IMR-90 (cell line): ENCODE measurements at regions not wholly inside any gene's neighbourhood (a gene's known extent, or its start where the extent isn't known, plus 50 kb on each side); places are given as distances from the start of the nearest gene placed in this dataset.

Experiments
- ATAC-seq: fragments of 200-7000 bp; cut with Tn5 transposase; 2 replicates; pipeline ENCODE4 v1.9.1; 2020; ENCODE audit warnings: low read depth, mild to moderate bottlenecking, moderate library complexity
- BruUV-seq: library from RNA; stranded (reverse); fragments of 400-500 nt; replicated peaks from 2 replicates; lab custom pipeline; 2021; lab: Mats Ljungman, UMichigan
- CTCF ChIA-PET: fragments of 300-600 bp; formaldehyde crosslinking; extraction: SDS; loops from one replicate; lab custom pipeline; 2021; ENCODE audit warnings: antibody characterized with exemption; lab: Yijun Ruan, JAX
- POLR2A ChIA-PET: fragments of 300-600 bp; sonication (Branson Sonifier 250); formaldehyde crosslinking; loops from one replicate; lab custom pipeline; 2022; ENCODE audit warnings: antibody characterized with exemption; ENCODE audit not compliant: unreplicated experiment; lab: Charles Lee
- DNase-seq: peaks from one replicate; pipeline ENCODE4 v3.0.0; 2013
- H2AFZ ChIP-seq: replicated peaks from 2 replicates; pipeline ENCODE3; 2013; ENCODE audit warnings: low read length, mild to moderate bottlenecking; ENCODE audit not compliant: poor library complexity
- H2AK5ac ChIP-seq: 2 replicates; pipeline ENCODE4 v1.6.1; 2013; ENCODE audit warnings: low read depth, low read length, inconsistent platforms
- H2AK9ac ChIP-seq: replicated peaks from 2 replicates; pipeline ENCODE3; 2013; ENCODE audit warnings: mild to moderate bottlenecking, low read depth, low read length, moderate library complexity; ENCODE audit not compliant: poor library complexity
- H2BK120ac ChIP-seq: 2 replicates; pipeline ENCODE4 v1.6.1; 2013; ENCODE audit warnings: low read depth, low read length, inconsistent platforms
- H2BK15ac ChIP-seq: 3 replicates; pipeline ENCODE4 v1.6.1; 2013; ENCODE audit warnings: low read depth, low read length, inconsistent platforms
- H2BK20ac ChIP-seq: 2 replicates; pipeline ENCODE4 v1.6.1; 2013; ENCODE audit warnings: low read depth, mild to moderate bottlenecking, inconsistent platforms, low read length, moderate library complexity
- H2BK5ac ChIP-seq: 2 replicates; pipeline ENCODE4 v1.6.1; 2013; ENCODE audit warnings: mild to moderate bottlenecking, low read depth, low read length, inconsistent platforms; ENCODE audit not compliant: poor library complexity, severe bottlenecking
- H3K14ac ChIP-seq: replicated peaks from 2 replicates; pipeline ENCODE4 v1.6.1; 2013; ENCODE audit warnings: low read depth, low read length, inconsistent platforms
- H3K18ac ChIP-seq: 2 replicates; pipeline ENCODE4 v1.6.1; 2013; ENCODE audit warnings: low read depth, low read length, control low read depth
- H3K23ac ChIP-seq: 2 replicates; pipeline ENCODE4 v1.6.1; 2013; ENCODE audit warnings: low read depth, low read length, inconsistent platforms
- H3K27ac ChIP-seq: 2 replicates; pipeline ENCODE4 v1.5.1; 2013; ENCODE audit warnings: mild to moderate bottlenecking, control low read depth, low read length; ENCODE audit not compliant: insufficient read depth
- H3K27me3 ChIP-seq: 2 replicates; pipeline ENCODE4 v1.6.1; 2013; ENCODE audit warnings: low read length; ENCODE audit not compliant: control insufficient read depth, insufficient read depth
- H3K36me3 ChIP-seq: 2 replicates; pipeline ENCODE4 v1.6.1; 2013; ENCODE audit warnings: low read length, mixed read lengths; ENCODE audit not compliant: control insufficient read depth, insufficient read depth
- H3K4ac ChIP-seq: 2 replicates; pipeline ENCODE4 v1.6.1; 2013; ENCODE audit warnings: low read depth, low read length, inconsistent platforms
- H3K4me1 ChIP-seq: 2 replicates; pipeline ENCODE4 v1.6.1; 2013; ENCODE audit warnings: low read length, mixed read lengths; ENCODE audit not compliant: control insufficient read depth, insufficient read depth
- H3K4me2 ChIP-seq: 2 replicates; pipeline ENCODE4 v1.6.1; 2013; ENCODE audit warnings: low read depth, mild to moderate bottlenecking, control low read depth, low read length, moderate library complexity
- H3K4me3 ChIP-seq: 2 replicates; pipeline ENCODE4 v1.5.1; 2013; ENCODE audit warnings: low read depth, mild to moderate bottlenecking, control low read depth, low read length, moderate library complexity; ENCODE audit not compliant: insufficient read depth
- H3K56ac ChIP-seq: 2 replicates; pipeline ENCODE4 v1.6.1; 2013; ENCODE audit warnings: low read length, inconsistent platforms; ENCODE audit not compliant: insufficient read depth; ENCODE audit errors: extremely low read depth
- H3K79me1 ChIP-seq, 2 experiments: 2 replicates each; pipeline ENCODE4 v1.6.1; 2013; ENCODE audit warnings: low read length in 2 of 2, inconsistent platforms in 1 of 2, low read depth in 1 of 2
- H3K9ac ChIP-seq: 2 replicates; pipeline ENCODE4 v1.6.1; 2013; ENCODE audit warnings: low read depth, low read length, control low read depth
- H3K9me1 ChIP-seq: 2 replicates; pipeline ENCODE4 v1.6.1; 2013; ENCODE audit warnings: low read length, inconsistent platforms; ENCODE audit not compliant: insufficient read depth
- H3K9me3 ChIP-seq: 2 replicates; pipeline ENCODE4 v1.6.1; 2013; ENCODE audit warnings: low read length; ENCODE audit not compliant: control insufficient read depth, insufficient read depth
- H4K20me1 ChIP-seq: 2 replicates; pipeline ENCODE4 v1.6.1; 2013; ENCODE audit warnings: low read length, inconsistent platforms; ENCODE audit not compliant: insufficient read depth
- H4K5ac ChIP-seq: 2 replicates; pipeline ENCODE4 v1.6.1; 2013; ENCODE audit warnings: mild to moderate bottlenecking, low read depth, low read length, control low read depth
- H4K8ac ChIP-seq, 2 experiments: 2 replicates each; pipeline ENCODE4 v1.6.1; 2013; ENCODE audit warnings: low read depth in 2 of 2, low read length in 2 of 2, control low read depth in 1 of 2, inconsistent platforms in 1 of 2
- H4K91ac ChIP-seq: 2 replicates; pipeline ENCODE4 v1.6.1; 2013; ENCODE audit warnings: low read depth, low read length, inconsistent platforms; ENCODE audit not compliant: insufficient read depth
- BHLHE40 ChIP-seq: fragments of 150-350 bp; IDR thresholded peaks from 2 replicates; pipeline ENCODE4 v1.6.1; 2016; ENCODE audit warnings: mild to moderate bottlenecking, low read depth, low read length
- CEBPB ChIP-seq: IDR thresholded peaks from 2 replicates; pipeline ENCODE4 v1.6.1; 2012; ENCODE audit warnings: low read depth, low read length, improper control_type of control experiment
- CHD1 ChIP-seq: IDR thresholded peaks from 2 replicates; pipeline ENCODE4 v1.6.1; 2012; ENCODE audit warnings: low read depth, low read length, improper control_type of control experiment
- FOS ChIP-seq: fragments of 150-350 bp; IDR thresholded peaks from 2 replicates; pipeline ENCODE4 v1.6.1; 2016; ENCODE audit warnings: low read depth, low read length
- MAFK ChIP-seq: IDR thresholded peaks from 2 replicates; pipeline ENCODE4 v1.6.1; 2012; ENCODE audit warnings: low read depth, low read length, improper control_type of control experiment
- MAZ ChIP-seq: IDR thresholded peaks from 2 replicates; pipeline ENCODE4 v1.6.1; 2012; ENCODE audit warnings: low read depth, mild to moderate bottlenecking, low read length, improper control_type of control experiment, moderate library complexity, borderline replicate concordance
- MXI1 ChIP-seq: IDR thresholded peaks from 2 replicates; pipeline ENCODE4 v1.6.1; 2012; ENCODE audit warnings: low read depth, mild to moderate bottlenecking, low read length, moderate library complexity, borderline replicate concordance
- NFE2L2 ChIP-seq: fragments of 150-350 bp; IDR thresholded peaks from 2 replicates; pipeline ENCODE4 v1.6.1; 2016; ENCODE audit warnings: low read depth, mild to moderate bottlenecking, low read length
- POLR2A ChIP-seq: IDR thresholded peaks from 2 replicates; pipeline ENCODE4 v1.6.1; 2012; ENCODE audit warnings: mild to moderate bottlenecking, low read depth, low read length
- RAD21 ChIP-seq: IDR thresholded peaks from 2 replicates; pipeline ENCODE4 v1.6.1; 2012; ENCODE audit warnings: low read length, improper control_type of control experiment
- RCOR1 ChIP-seq: IDR thresholded peaks from 2 replicates; pipeline ENCODE4 v1.6.1; 2012; ENCODE audit warnings: mild to moderate bottlenecking, low read length, improper control_type of control experiment; ENCODE audit not compliant: insufficient replicate concordance
- RFX5 ChIP-seq: IDR thresholded peaks from 2 replicates; pipeline ENCODE4 v1.8.0; 2012; ENCODE audit warnings: low read depth, mild to moderate bottlenecking, low read length, moderate library complexity
- SMC3 ChIP-seq: fragments of 150-350 bp; IDR thresholded peaks from 2 replicates; pipeline ENCODE4 v1.6.1; 2016; ENCODE audit warnings: low read depth, mild to moderate bottlenecking, antibody characterized with exemption, low read length, moderate library complexity
- WGBS, 2 experiments: methylation state at CpG; one replicate each; pipeline versions ENCODE4 v1.1.5 to v1.1.7; 2013; ENCODE audit warnings: missing lambda C conversion rate in 2 of 2; ENCODE audit not compliant: insufficient read length in 1 of 2; ENCODE audit errors: extremely low coverage in 2 of 2; 5-methylcytosine and 5-hydroxymethylcytosine counted together
- dilution Hi-C: fragments of 300-500 bp; cut with HindIII; formaldehyde crosslinking; loops from one replicate; pipeline ENCODE4 v1.14.3; 2018; ENCODE audit warnings: low sequenced_read_pairs; ENCODE audit not compliant: unreplicated experiment
- in situ Hi-C: fragments of 300-500 bp; cut with MboI; formaldehyde crosslinking; loops from 3 replicates; pipeline ENCODE4 v1.14.3; 2019; ENCODE audit warnings: low sequenced_read_pairs, inconsistent platforms, mixed read lengths
- intact Hi-C: fragments of 100-400 bp; cut with micrococcal nuclease; formaldehyde crosslinking; loops from 2 replicates; pipeline ENCODE4 v1.10.0; 2022
- TF ChIP-seq, protein P1 (sequence below): fragments of 150-350 bp; IDR thresholded peaks from 2 replicates; pipeline ENCODE4 v1.6.1; 2016; ENCODE audit warnings: low read depth, mild to moderate bottlenecking, low read length, moderate library complexity, borderline replicate concordance
- TF ChIP-seq, protein P2 (sequence below): fragments of 150-350 bp; IDR thresholded peaks from 2 replicates; pipeline ENCODE4 v1.6.1; 2017; ENCODE audit warnings: mild to moderate bottlenecking, antibody characterized with exemption, low read length, low read depth
- TF ChIP-seq, protein P3 (sequence below): conservative IDR thresholded peaks from 2 replicates; pipeline ENCODE4 v1.5.1; 2012; ENCODE audit warnings: mild to moderate bottlenecking, low read depth, low read length, improper control_type of control experiment

DNA sequence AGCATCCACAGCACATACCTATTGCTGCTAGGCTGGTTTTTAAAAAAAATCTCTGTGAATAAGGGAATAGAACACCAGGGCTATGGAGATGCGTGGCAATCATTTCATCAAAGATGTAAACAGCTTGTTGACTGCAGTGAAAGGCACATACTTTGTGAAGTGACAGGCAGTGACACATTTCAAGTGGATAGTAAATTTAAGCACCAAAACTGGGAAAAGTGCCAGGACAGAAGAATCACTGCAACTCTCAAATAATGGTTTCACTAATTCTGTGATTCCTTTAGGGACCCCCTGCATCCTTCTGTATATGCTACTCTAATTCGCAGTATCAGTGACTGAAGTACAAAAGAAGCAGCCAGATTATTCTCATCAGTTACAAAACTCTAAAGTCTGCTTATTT is 145.2 kb upstream of the KLF14 start:
- in situ Hi-C loops = no loop called here
- H4K91ac ChIP-seq = no peak overlapping the region
- ChIA-PET CTCF (no interaction called here), POLR2A (no interaction called here)
- H2AK9ac ChIP-seq = no peak overlapping the region
- H3K4me3 ChIP-seq = no peak overlapping the region
- no peak overlapping the region for H2BK120ac ChIP-seq
- no peak overlapping the region for H3K9ac ChIP-seq
- peak overlapping the region; percentile 79 for H2BK5ac ChIP-seq
- H2BK15ac ChIP-seq = no peak overlapping the region
- H3K79me1 ChIP-seq = peaks cover 32 to 76% of the 10 kb centered on the region in 2 experiments
- H2BK20ac ChIP-seq = no peak overlapping the region
- H3K9me1 ChIP-seq = peaks cover 30% of the 10 kb centered on the region
- no peak overlapping the region for H3K4me2 ChIP-seq
- H2AFZ ChIP-seq = no peak overlapping the region
- DNase-seq (peak; percentile 30), ATAC-seq (no peak)
- H3K18ac ChIP-seq = no peak overlapping the region; the same call in 1 of the 2 replicates
- no CpG with 5 or more reads among the region's 2 CpGs for WGBS, 2 experiments
- H4K5ac ChIP-seq = no peak overlapping the region
- H4K8ac ChIP-seq = peak overlapping the region; percentile 17 to 35; a peak in 1 of 4 replicates
- TF ChIP-seq, protein P1, sequence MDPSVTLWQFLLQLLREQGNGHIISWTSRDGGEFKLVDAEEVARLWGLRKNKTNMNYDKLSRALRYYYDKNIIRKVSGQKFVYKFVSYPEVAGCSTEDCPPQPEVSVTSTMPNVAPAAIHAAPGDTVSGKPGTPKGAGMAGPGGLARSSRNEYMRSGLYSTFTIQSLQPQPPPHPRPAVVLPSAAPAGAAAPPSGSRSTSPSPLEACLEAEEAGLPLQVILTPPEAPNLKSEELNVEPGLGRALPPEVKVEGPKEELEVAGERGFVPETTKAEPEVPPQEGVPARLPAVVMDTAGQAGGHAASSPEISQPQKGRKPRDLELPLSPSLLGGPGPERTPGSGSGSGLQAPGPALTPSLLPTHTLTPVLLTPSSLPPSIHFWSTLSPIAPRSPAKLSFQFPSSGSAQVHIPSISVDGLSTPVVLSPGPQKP = no peak
- TF ChIP-seq MAZ (no peak), MAFK (no peak), BHLHE40 (no peak), CEBPB (no peak), RCOR1 (no peak), NFE2L2 (no peak), RFX5 (no peak), SMC3 (no peak), RAD21 (no peak), FOS (no peak), CHD1 (no peak), MXI1 (no peak), POLR2A (no peak)
- TF ChIP-seq, protein P2, sequence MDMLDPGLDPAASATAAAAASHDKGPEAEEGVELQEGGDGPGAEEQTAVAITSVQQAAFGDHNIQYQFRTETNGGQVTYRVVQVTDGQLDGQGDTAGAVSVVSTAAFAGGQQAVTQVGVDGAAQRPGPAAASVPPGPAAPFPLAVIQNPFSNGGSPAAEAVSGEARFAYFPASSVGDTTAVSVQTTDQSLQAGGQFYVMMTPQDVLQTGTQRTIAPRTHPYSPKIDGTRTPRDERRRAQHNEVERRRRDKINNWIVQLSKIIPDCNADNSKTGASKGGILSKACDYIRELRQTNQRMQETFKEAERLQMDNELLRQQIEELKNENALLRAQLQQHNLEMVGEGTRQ = no peak
- TF ChIP-seq, protein P3, sequence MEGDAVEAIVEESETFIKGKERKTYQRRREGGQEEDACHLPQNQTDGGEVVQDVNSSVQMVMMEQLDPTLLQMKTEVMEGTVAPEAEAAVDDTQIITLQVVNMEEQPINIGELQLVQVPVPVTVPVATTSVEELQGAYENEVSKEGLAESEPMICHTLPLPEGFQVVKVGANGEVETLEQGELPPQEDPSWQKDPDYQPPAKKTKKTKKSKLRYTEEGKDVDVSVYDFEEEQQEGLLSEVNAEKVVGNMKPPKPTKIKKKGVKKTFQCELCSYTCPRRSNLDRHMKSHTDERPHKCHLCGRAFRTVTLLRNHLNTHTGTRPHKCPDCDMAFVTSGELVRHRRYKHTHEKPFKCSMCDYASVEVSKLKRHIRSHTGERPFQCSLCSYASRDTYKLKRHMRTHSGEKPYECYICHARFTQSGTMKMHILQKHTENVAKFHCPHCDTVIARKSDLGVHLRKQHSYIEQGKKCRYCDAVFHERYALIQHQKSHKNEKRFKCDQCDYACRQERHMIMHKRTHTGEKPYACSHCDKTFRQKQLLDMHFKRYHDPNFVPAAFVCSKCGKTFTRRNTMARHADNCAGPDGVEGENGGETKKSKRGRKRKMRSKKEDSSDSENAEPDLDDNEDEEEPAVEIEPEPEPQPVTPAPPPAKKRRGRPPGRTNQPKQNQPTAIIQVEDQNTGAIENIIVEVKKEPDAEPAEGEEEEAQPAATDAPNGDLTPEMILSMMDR = no peak
- dilution Hi-C loops = no loop called here
- intact Hi-C loops = no loop called here
- H3K27me3 ChIP-seq = no peaks in the 10 kb centered on the region
- H3K9me3 ChIP-seq = no peaks in the 10 kb centered on the region
- no peak overlapping the region; the same call in 1 of the 2 replicates for H3K14ac ChIP-seq
- H3K23ac ChIP-seq = 0 out of 2 replicates have a peak overlapping the region, but pooled peaks have one; percentile 30
- H3K56ac ChIP-seq = no peak overlapping the region
- peaks cover 92% of the 10 kb centered on the region for H4K20me1 ChIP-seq
- peaks cover 32% of the 10 kb centered on the region for H3K4me1 ChIP-seq
- H2AK5ac ChIP-seq = no peak overlapping the region
- no peak overlapping the region for H3K4ac ChIP-seq
- peak overlapping the region; percentile 69; the same call in 1 of the 2 replicates for H3K27ac ChIP-seq
- H3K36me3 ChIP-seq = peaks cover 74% of the 10 kb centered on the region
- no TSS peak for BruUV-seq
